WTC11 (cell line): ENCODE measurements at regions not wholly inside any gene's neighbourhood (a gene's known extent, or its start where the extent isn't known, plus 50 kb on each side); places are given as distances from the start of the nearest gene placed in this dataset.

ENCODE experiments used
- ATAC-seq: fragments of 200-7000 bp; cut with Tn5 transposase; 2 replicates; pipeline ENCODE4 v1.10.0; 2021; ENCODE audit warnings: mild to moderate bottlenecking, moderate library complexity
- CTCF ChIA-PET: fragments of 300-600 bp; sonication (Branson Sonifier 250); formaldehyde crosslinking; loops from one replicate; lab custom pipeline; 2021; ENCODE audit warnings: antibody characterized with exemption; lab: Charles Lee
- POLR2A ChIA-PET: fragments of 350-600 bp; sonication (Branson Sonifier 250); formaldehyde crosslinking; loops from one replicate; lab custom pipeline; 2021; ENCODE audit warnings: antibody characterized with exemption; lab: Charles Lee
- DNase-seq: peaks from one replicate; pipeline ENCODE4 v3.0.0; 2021; ENCODE audit warnings: low spot score
- H3K27ac Mint-ChIP-seq: 2 replicates; pipeline ENCODE4 v1.8.0; 2021; ENCODE audit warnings: mixed read lengths
- H3K27me3 Mint-ChIP-seq: 2 replicates; pipeline ENCODE4 v1.8.0; 2021; ENCODE audit warnings: low read depth, mild to moderate bottlenecking, moderate library complexity, mixed read lengths
- H3K36me3 Mint-ChIP-seq: 2 replicates; pipeline ENCODE4 v1.8.0; 2021; ENCODE audit warnings: mixed read lengths
- H3K4me1 Mint-ChIP-seq: 2 replicates; pipeline ENCODE4 v1.8.0; 2022; ENCODE audit warnings: mixed read lengths
- H3K4me3 Mint-ChIP-seq: 2 replicates; pipeline ENCODE4 v1.8.0; 2021; ENCODE audit warnings: mild to moderate bottlenecking, moderate library complexity, mixed read lengths
- H3K9me3 Mint-ChIP-seq: 2 replicates; pipeline ENCODE4 v1.8.0; 2021; ENCODE audit warnings: mixed read lengths
- CREM ChIP-seq: sonication (generic); formaldehyde crosslinking; IDR thresholded peaks from 2 replicates; pipeline ENCODE4 v1.8.1; 2022; ENCODE audit warnings: mild to moderate bottlenecking, missing genetic modification reagents, moderate library complexity
- ELF4 ChIP-seq: sonication (generic); formaldehyde crosslinking; IDR thresholded peaks from 2 replicates; pipeline ENCODE4 v1.8.1; 2022; ENCODE audit warnings: low read depth, mild to moderate bottlenecking, moderate library complexity, missing genetic modification reagents
- EMX1 ChIP-seq: fragments of 250-450 bp; sonication (Bioruptor Pico); IDR thresholded peaks from 2 replicates; pipeline ENCODE4 v1.8.0; 2021; ENCODE audit warnings: mild to moderate bottlenecking
- ETV6 ChIP-seq: sonication (generic); formaldehyde crosslinking; IDR thresholded peaks from 2 replicates; pipeline ENCODE4 v1.8.1; 2022; ENCODE audit warnings: mild to moderate bottlenecking, missing genetic modification reagents
- FOXP1 ChIP-seq: sonication (generic); formaldehyde crosslinking; IDR thresholded peaks from 2 replicates; pipeline ENCODE4 v1.8.0; 2022; ENCODE audit warnings: missing genetic modification reagents, mild to moderate bottlenecking, moderate library complexity, borderline replicate concordance
- GABPB1 ChIP-seq: sonication (generic); formaldehyde crosslinking; IDR thresholded peaks from 2 replicates; pipeline ENCODE4 v1.8.1; 2023; ENCODE audit warnings: mild to moderate bottlenecking, missing genetic modification reagents
- HMGA2 ChIP-seq: fragments of 250-450 bp; sonication (Bioruptor Pico); IDR thresholded peaks from 2 replicates; pipeline ENCODE4 v1.4.0; 2021; ENCODE audit warnings: mild to moderate bottlenecking, moderate library complexity
- IRF2 ChIP-seq: sonication (generic); formaldehyde crosslinking; IDR thresholded peaks from 2 replicates; pipeline ENCODE4 v1.8.0; 2022; ENCODE audit warnings: low read depth, missing genetic modification reagents, borderline replicate concordance
- JAZF1 ChIP-seq: fragments of 250-450 bp; sonication (Bioruptor Pico); IDR thresholded peaks from 2 replicates; pipeline ENCODE4 v1.9.0; 2021; ENCODE audit warnings: moderate library complexity, mild to moderate bottlenecking, inconsistent platforms
- NFATC4 ChIP-seq: fragments of 250-450 bp; sonication (Bioruptor Pico); IDR thresholded peaks from 2 replicates; pipeline ENCODE4 v1.9.0; 2021; ENCODE audit warnings: mild to moderate bottlenecking
- OVOL2 ChIP-seq: fragments of 250-450 bp; sonication (Bioruptor Pico); IDR thresholded peaks from 2 replicates; pipeline ENCODE4 v1.9.0; 2021; ENCODE audit warnings: mild to moderate bottlenecking, borderline replicate concordance
- RORB ChIP-seq: fragments of 250-450 bp; sonication (Bioruptor Pico); IDR thresholded peaks from 2 replicates; pipeline ENCODE4 v1.9.0; 2021; ENCODE audit warnings: mild to moderate bottlenecking
- SMAD4 ChIP-seq: sonication (generic); formaldehyde crosslinking; IDR thresholded peaks from 2 replicates; pipeline ENCODE4 v1.8.0; 2022; ENCODE audit warnings: mild to moderate bottlenecking, missing genetic modification reagents
- SOX15 ChIP-seq: fragments of 250-450 bp; sonication (Bioruptor Pico); IDR thresholded peaks from 2 replicates; pipeline ENCODE4 v1.9.0; 2021; ENCODE audit warnings: mild to moderate bottlenecking
- SP1 ChIP-seq: sonication (generic); formaldehyde crosslinking; conservative IDR thresholded peaks from 2 replicates; pipeline ENCODE4 v1.8.1; 2022; ENCODE audit warnings: missing genetic modification reagents
- TEAD1 ChIP-seq: sonication (generic); formaldehyde crosslinking; IDR thresholded peaks from 2 replicates; pipeline ENCODE4 v1.8.0; 2022; ENCODE audit warnings: mild to moderate bottlenecking, missing genetic modification reagents
- TEAD4 ChIP-seq: sonication (generic); formaldehyde crosslinking; IDR thresholded peaks from 2 replicates; pipeline ENCODE4 v1.8.0; 2022; ENCODE audit warnings: mild to moderate bottlenecking, missing genetic modification reagents
- ZBTB21 ChIP-seq: sonication (generic); formaldehyde crosslinking; IDR thresholded peaks from 2 replicates; pipeline ENCODE4 v1.8.1; 2023; ENCODE audit warnings: mild to moderate bottlenecking, missing genetic modification reagents, borderline replicate concordance
- ZNF317 ChIP-seq: sonication (generic); formaldehyde crosslinking; IDR thresholded peaks from 2 replicates; pipeline ENCODE4 v1.8.1; 2023; ENCODE audit warnings: low read depth, mild to moderate bottlenecking, moderate library complexity, missing genetic modification reagents, borderline replicate concordance
- ZNF671 ChIP-seq: fragments of 250-450 bp; sonication (Bioruptor Pico); IDR thresholded peaks from 2 replicates; pipeline ENCODE4 v1.8.0; 2021; ENCODE audit warnings: mild to moderate bottlenecking
- TF ChIP-seq, protein P1 (sequence below): sonication (generic); formaldehyde crosslinking; IDR thresholded peaks from 2 replicates; pipeline ENCODE4 v1.8.1; 2023; ENCODE audit warnings: mild to moderate bottlenecking, missing genetic modification reagents
- TF ChIP-seq, protein P2 (sequence below): sonication (generic); formaldehyde crosslinking; IDR thresholded peaks from 2 replicates; pipeline ENCODE4 v1.8.0; 2022; ENCODE audit warnings: missing genetic modification reagents
- TF ChIP-seq, protein P3 (sequence below): sonication (generic); formaldehyde crosslinking; IDR thresholded peaks from 2 replicates; pipeline ENCODE4 v1.8.0; 2022; ENCODE audit warnings: mild to moderate bottlenecking, missing genetic modification reagents
- TF ChIP-seq, protein P4 (sequence below): fragments of 250-450 bp; sonication (Bioruptor Pico); conservative IDR thresholded peaks from 2 replicates; pipeline ENCODE4 v1.9.0; 2021; ENCODE audit warnings: mild to moderate bottlenecking
- TF ChIP-seq, protein P5 (sequence below): fragments of 250-450 bp; sonication (Bioruptor Pico); IDR thresholded peaks from 2 replicates; pipeline ENCODE4 v1.9.0; 2021; ENCODE audit warnings: moderate library complexity, mild to moderate bottlenecking, inconsistent platforms, borderline replicate concordance
- TF ChIP-seq, protein P6 (sequence below): sonication (generic); formaldehyde crosslinking; IDR thresholded peaks from 2 replicates; pipeline ENCODE4 v1.8.1; 2022; ENCODE audit warnings: missing genetic modification reagents, borderline replicate concordance

DNA sequence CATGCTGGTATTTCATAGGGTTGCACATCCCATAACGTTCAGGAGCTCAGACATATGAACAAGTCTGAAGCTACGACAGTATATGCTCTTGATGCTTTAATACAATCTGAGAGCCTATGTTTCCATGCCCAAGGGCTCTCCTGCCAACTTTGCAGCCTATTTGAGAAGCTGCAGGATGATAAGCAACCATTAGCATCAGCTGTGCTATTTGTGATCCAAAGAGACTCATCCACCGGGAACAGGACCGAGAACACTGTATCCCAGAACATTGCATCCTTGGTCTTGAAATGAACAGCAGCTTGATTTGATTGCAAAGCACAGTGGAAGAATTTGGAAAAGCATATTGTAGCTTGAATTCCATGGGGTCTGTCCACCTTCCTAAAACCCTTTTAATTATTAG is 156.2 kb upstream of the PTER start:
- Mint-ChIP-seq H3K4me1 (no peaks in the 10 kb centered on the region), H3K36me3 (peaks cover 8% of the 10 kb centered on the region), H3K27ac (no peak overlapping the region), H3K4me3 (no peak overlapping the region), H3K27me3 (no peaks in the 10 kb centered on the region), H3K9me3 (peaks cover 20% of the 10 kb centered on the region)
- no peak for ATAC-seq
- ChIA-PET POLR2A (no interaction called here), CTCF (no interaction called here)
- TF ChIP-seq CREM (CRISPR knock-in tag) = no peak
- no peak for TF ChIP-seq NFATC4 (CRISPR knock-in tag)
- TF ChIP-seq RORB = no peak
- TF ChIP-seq OVOL2 (CRISPR knock-in tag) = no peak
- no peak for TF ChIP-seq TEAD1 (CRISPR knock-in tag)
- no peak for TF ChIP-seq HMGA2 (CRISPR knock-in tag)
- TF ChIP-seq ETV6 = no peak
- no peak for TF ChIP-seq EMX1 (CRISPR knock-in tag)
- TF ChIP-seq, protein P1, sequence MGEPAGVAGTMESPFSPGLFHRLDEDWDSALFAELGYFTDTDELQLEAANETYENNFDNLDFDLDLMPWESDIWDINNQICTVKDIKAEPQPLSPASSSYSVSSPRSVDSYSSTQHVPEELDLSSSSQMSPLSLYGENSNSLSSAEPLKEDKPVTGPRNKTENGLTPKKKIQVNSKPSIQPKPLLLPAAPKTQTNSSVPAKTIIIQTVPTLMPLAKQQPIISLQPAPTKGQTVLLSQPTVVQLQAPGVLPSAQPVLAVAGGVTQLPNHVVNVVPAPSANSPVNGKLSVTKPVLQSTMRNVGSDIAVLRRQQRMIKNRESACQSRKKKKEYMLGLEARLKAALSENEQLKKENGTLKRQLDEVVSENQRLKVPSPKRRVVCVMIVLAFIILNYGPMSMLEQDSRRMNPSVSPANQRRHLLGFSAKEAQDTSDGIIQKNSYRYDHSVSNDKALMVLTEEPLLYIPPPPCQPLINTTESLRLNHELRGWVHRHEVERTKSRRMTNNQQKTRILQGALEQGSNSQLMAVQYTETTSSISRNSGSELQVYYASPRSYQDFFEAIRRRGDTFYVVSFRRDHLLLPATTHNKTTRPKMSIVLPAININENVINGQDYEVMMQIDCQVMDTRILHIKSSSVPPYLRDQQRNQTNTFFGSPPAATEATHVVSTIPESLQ = no peak
- no peak for TF ChIP-seq ELF4 (CRISPR knock-in tag)
- TF ChIP-seq, protein P2, sequence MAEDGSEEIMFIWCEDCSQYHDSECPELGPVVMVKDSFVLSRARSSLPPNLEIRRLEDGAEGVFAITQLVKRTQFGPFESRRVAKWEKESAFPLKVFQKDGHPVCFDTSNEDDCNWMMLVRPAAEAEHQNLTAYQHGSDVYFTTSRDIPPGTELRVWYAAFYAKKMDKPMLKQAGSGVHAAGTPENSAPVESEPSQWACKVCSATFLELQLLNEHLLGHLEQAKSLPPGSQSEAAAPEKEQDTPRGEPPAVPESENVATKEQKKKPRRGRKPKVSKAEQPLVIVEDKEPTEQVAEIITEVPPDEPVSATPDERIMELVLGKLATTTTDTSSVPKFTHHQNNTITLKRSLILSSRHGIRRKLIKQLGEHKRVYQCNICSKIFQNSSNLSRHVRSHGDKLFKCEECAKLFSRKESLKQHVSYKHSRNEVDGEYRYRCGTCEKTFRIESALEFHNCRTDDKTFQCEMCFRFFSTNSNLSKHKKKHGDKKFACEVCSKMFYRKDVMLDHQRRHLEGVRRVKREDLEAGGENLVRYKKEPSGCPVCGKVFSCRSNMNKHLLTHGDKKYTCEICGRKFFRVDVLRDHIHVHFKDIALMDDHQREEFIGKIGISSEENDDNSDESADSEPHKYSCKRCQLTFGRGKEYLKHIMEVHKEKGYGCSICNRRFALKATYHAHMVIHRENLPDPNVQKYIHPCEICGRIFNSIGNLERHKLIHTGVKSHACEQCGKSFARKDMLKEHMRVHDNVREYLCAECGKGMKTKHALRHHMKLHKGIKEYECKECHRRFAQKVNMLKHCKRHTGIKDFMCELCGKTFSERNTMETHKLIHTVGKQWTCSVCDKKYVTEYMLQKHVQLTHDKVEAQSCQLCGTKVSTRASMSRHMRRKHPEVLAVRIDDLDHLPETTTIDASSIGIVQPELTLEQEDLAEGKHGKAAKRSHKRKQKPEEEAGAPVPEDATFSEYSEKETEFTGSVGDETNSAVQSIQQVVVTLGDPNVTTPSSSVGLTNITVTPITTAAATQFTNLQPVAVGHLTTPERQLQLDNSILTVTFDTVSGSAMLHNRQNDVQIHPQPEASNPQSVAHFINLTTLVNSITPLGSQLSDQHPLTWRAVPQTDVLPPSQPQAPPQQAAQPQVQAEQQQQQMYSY (CRISPR knock-in tag) = no peak
- TF ChIP-seq, protein P3, sequence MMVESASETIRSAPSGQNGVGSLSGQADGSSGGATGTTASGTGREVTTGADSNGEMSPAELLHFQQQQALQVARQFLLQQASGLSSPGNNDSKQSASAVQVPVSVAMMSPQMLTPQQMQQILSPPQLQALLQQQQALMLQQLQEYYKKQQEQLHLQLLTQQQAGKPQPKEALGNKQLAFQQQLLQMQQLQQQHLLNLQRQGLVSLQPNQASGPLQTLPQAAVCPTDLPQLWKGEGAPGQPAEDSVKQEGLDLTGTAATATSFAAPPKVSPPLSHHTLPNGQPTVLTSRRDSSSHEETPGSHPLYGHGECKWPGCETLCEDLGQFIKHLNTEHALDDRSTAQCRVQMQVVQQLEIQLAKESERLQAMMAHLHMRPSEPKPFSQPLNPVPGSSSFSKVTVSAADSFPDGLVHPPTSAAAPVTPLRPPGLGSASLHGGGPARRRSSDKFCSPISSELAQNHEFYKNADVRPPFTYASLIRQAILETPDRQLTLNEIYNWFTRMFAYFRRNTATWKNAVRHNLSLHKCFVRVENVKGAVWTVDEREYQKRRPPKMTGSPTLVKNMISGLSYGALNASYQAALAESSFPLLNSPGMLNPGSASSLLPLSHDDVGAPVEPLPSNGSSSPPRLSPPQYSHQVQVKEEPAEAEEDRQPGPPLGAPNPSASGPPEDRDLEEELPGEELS = no peak
- no peak for TF ChIP-seq JAZF1
- no peak for DNase-seq

DNA sequence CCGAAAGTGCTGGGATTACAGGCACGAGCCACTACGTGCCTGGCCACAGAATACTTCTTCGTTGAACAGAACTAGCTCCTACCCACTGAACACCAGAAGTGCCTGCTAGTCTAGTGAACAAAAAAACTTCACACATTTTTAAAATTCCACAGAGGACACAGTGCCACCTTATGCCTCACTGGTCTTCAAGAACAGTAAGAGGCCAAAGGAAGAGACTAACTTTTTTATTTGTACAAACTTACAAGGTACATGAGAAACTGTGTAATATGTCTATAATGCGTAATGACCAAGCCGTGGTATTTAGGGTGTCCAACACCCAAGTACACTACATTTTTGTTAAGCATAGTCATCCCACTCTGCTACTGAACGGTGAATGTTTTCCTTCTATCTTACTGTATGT is 144.4 kb upstream of the PTER start:
- Mint-ChIP-seq H3K27me3 (no peaks in the 10 kb centered on the region), H3K36me3 (no peaks in the 10 kb centered on the region), H3K4me1 (no peaks in the 10 kb centered on the region), H3K9me3 (peaks cover 9% of the 10 kb centered on the region), H3K4me3 (no peak overlapping the region), H3K27ac (no peak overlapping the region)
- no peak for ATAC-seq
- no peak for DNase-seq
- POLR2A ChIA-PET = no interaction called here
- CTCF ChIA-PET = no interaction called here
- TF ChIP-seq, protein P4, sequence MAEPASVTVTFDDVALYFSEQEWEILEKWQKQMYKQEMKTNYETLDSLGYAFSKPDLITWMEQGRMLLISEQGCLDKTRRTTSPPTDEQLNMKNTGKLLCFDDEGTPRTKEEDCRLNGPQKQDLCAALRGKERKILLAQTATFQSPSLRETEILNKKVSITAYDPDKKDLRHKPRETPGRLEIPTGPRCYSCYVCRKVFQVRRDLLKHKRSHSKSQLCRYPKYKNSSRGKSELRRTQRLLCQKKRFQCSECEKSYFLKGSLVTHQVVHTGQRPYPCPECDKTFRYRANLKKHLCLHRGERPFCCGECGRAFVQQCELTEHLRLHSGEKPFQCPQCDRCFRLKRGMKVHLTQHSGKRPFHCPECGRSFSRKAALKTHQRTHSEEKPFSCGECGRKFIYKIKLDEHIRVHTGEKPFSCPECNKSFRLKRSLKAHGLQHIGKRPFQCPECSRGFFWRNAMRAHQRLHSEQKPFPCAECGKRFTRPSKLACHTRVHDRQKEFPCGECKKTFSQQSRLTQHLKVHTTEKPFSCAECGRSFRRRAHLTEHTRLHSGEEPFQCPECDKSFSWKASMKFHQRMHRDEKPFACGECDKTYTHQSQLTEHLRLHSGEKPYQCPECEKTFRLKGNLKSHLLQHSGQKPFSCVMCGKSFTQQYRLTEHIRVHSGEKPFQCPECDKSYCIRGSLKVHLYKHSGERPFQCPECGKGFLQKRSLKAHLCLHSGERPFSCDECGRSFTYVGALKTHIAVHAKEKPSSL (CRISPR knock-in tag) = no peak
- no peak for TF ChIP-seq RORB
- no peak for TF ChIP-seq ZNF317 (CRISPR knock-in tag)
- TF ChIP-seq NFATC4 (CRISPR knock-in tag) = no peak
- TF ChIP-seq TEAD4 (CRISPR knock-in tag) = no peak
- TF ChIP-seq SP1 (CRISPR knock-in tag) = no peak
- TF ChIP-seq GABPB1 (CRISPR knock-in tag) = no peak
- no peak for TF ChIP-seq FOXP1 (CRISPR knock-in tag)
- TF ChIP-seq, protein P5, sequence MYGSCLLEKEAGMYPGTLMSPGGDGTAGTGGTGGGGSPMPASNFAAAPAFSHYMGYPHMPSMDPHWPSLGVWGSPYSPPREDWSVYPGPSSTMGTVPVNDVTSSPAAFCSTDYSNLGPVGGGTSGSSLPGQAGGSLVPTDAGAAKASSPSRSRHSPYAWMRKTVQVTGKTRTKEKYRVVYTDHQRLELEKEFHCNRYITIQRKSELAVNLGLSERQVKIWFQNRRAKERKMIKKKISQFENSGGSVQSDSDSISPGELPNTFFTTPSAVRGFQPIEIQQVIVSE (CRISPR knock-in tag) = no peak
- no peak for TF ChIP-seq ZBTB21
- TF ChIP-seq SOX15 = no peak
- TF ChIP-seq ZNF671 (CRISPR knock-in tag) = no peak
- no peak for TF ChIP-seq IRF2 (CRISPR knock-in tag)
- TF ChIP-seq, protein P6, sequence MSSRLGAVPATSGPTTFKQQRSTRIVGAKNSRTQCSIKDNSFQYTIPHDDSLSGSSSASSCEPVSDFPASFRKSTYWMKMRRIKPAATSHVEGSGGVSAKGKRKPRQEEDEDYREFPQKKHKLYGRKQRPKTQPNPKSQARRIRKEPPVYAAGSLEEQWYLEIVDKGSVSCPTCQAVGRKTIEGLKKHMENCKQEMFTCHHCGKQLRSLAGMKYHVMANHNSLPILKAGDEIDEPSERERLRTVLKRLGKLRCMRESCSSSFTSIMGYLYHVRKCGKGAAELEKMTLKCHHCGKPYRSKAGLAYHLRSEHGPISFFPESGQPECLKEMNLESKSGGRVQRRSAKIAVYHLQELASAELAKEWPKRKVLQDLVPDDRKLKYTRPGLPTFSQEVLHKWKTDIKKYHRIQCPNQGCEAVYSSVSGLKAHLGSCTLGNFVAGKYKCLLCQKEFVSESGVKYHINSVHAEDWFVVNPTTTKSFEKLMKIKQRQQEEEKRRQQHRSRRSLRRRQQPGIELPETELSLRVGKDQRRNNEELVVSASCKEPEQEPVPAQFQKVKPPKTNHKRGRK = no peak
- no peak for TF ChIP-seq SMAD4 (CRISPR knock-in tag)
